IPS-NIHi7 (cell line): ENCODE measurements at regions not wholly inside any gene's neighbourhood (a gene's known extent, or its start where the extent isn't known, plus 50 kb on each side); places are given as distances from the start of the nearest gene placed in this dataset.

Experiments
- DNase-seq: peaks from one replicate; pipeline ENCODE4 v3.0.0; 2012; ENCODE audit warnings: mixed read lengths; ENCODE audit errors: extremely low spot score

GRCh38 chr12:107474099-107474498 is 211.5 kb upstream of the PWP1 start:
- DNase-seq: no peak

- DNase-seq: no peak
Measured at GRCh38 chr12:107474639-107475539, 210.7 kb upstream of the PWP1 start.

- no peak for DNase-seq
Measured at GRCh38 chr12:107475900-107476299, 209.7 kb upstream of the PWP1 start.

- no peak for DNase-seq
Measured at GRCh38 chr12:107477018-107477417, 208.6 kb upstream of the PWP1 start.

- DNase-seq: no peak
Measured at GRCh38 chr12:107477947-107478610, 207.5 kb upstream of the PWP1 start.

GRCh38 chr12:107478881-107479280 is 206.7 kb upstream of the PWP1 start:
- DNase-seq: no peak

- DNase-seq: no peak
Measured at GRCh38 chr12:107480836-107481608, 204.6 kb upstream of the PWP1 start.

- DNase-seq: no peak
Measured at GRCh38 chr12:107484230-107484629, 201.4 kb upstream of the PWP1 start.

- no peak for DNase-seq
Measured at GRCh38 chr12:107484941-107485340, 200.7 kb upstream of the PWP1 start.

- no peak for DNase-seq
Measured at GRCh38 chr12:107485731-107486130, 199.9 kb upstream of the PWP1 start.

- no peak for DNase-seq
Measured at GRCh38 chr12:107486140-107486892, 199.3 kb upstream of the PWP1 start.

GRCh38 chr12:107487011-107487680 is 198.5 kb upstream of the PWP1 start:
- DNase-seq: no peak

- no peak for DNase-seq
Measured at GRCh38 chr12:107488666-107489065, 196.9 kb upstream of the PWP1 start.

- DNase-seq: no peak
Measured at GRCh38 chr12:107490010-107490409, 195.6 kb upstream of the PWP1 start.

GRCh38 chr12:107491856-107492255 is 193.7 kb upstream of the PWP1 start:
- no peak for DNase-seq

GRCh38 chr12:107492393-107493134 is 193.0 kb upstream of the PWP1 start:
- no peak for DNase-seq

GRCh38 chr12:107493135-107493494 is 192.5 kb upstream of the PWP1 start:
- no peak for DNase-seq

- no peak for DNase-seq
Measured at GRCh38 chr12:107493666-107494065, 191.9 kb upstream of the PWP1 start.

- DNase-seq: no peak
Measured at GRCh38 chr12:107494331-107494730, 191.3 kb upstream of the PWP1 start.

- no peak for DNase-seq
Measured at GRCh38 chr12:107495604-107496003, 190.0 kb upstream of the PWP1 start.
